ENCODE measurements at regions not wholly inside any gene's neighbourhood (a gene's known extent, or its start where the extent isn't known, plus 50 kb on each side); places are given as distances from the start of the nearest gene placed in this dataset.

DNA sequence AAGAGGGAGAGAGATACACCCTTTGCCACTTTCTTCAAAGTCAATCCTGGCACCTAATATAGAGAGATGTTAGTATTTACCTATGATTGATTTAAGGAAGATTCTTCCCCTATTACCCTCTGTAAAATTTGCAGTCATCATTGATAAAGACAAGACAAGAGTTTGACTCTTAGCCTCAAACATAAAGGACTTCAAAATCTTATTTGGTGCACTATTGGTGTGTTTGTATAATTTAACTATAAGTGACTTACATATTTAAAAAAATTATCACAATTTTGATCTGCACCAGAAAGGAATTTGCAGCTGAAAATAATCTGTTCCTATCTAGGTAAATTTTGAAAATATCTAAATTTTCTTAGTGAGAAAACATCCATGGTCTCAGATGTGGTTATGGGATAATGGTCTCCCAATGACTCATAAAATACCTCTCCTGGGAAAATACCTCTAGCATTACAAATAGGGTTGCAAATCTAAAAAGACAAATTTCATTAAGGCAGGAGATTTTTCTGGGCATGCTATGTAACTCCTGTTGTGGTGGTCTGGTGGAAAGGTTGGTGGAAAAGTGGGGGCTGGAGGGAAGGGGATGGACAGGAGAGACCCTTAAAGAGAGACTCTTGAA is 173.6 kb upstream of the MED14 start:
- H3K27ac ChIP-seq (ENCODE audit: low read depth, low read length) = peak overlapping the region; percentile 64
- peak; percentile 21 for DNase-seq (ENCODE audit: insufficient read length, low spot score, missing footprints)
- peak overlapping the region; percentile 37 for H3K4me2 ChIP-seq (ENCODE audit: insufficient read depth, low read length)

DNA sequence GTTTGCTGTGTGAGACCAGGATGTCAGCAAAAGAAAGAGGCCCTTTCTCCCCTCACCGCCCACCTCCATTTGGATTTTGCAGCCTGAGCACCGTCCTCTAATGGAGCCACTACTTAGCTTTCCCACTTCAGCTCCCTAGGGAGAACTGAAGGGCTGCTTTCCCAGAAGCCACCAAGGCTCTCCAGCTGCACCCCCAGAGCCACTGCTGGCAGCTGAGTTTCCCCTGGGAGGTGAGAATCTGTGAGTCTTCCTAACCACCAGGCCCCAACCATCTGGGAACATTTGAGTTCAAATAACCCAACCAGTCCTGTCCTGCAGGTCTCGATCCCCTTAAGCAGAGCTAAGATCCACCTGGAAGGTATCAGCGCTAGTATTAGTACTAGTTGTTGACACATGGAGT is 173.1 kb upstream of the USP9X start:
- no peak for DNase-seq (ENCODE audit: insufficient read length, low spot score, missing footprints)
- Histone ChIP-seq H2AFZ (ENCODE audit: low read length) (peak overlapping the region; percentile 20), H3K36me3 (ENCODE audit: insufficient read depth, low read length) (no peaks in the 10 kb centered on the region), H4K20me1 (ENCODE audit: insufficient read depth, low read length) (no peaks in the 10 kb centered on the region), H3K4me3 (ENCODE audit: insufficient read depth, low read length) (no peak overlapping the region), H3K79me2 (ENCODE audit: insufficient read depth, low read length) (no peaks in the 10 kb centered on the region), H3K9me3 (ENCODE audit: low read depth, low read length) (no peaks in the 10 kb centered on the region), H3K4me2 (ENCODE audit: insufficient read depth, low read length) (no peak overlapping the region), H3K4me1 (ENCODE audit: insufficient read depth, low read length) (peaks cover 17% of the 10 kb centered on the region), H3K27ac (ENCODE audit: low read depth, low read length) (no peak overlapping the region), H3K27me3 (ENCODE audit: insufficient read depth, low read length) (peaks cover 7% of the 10 kb centered on the region)
- TF ChIP-seq, protein P1, sequence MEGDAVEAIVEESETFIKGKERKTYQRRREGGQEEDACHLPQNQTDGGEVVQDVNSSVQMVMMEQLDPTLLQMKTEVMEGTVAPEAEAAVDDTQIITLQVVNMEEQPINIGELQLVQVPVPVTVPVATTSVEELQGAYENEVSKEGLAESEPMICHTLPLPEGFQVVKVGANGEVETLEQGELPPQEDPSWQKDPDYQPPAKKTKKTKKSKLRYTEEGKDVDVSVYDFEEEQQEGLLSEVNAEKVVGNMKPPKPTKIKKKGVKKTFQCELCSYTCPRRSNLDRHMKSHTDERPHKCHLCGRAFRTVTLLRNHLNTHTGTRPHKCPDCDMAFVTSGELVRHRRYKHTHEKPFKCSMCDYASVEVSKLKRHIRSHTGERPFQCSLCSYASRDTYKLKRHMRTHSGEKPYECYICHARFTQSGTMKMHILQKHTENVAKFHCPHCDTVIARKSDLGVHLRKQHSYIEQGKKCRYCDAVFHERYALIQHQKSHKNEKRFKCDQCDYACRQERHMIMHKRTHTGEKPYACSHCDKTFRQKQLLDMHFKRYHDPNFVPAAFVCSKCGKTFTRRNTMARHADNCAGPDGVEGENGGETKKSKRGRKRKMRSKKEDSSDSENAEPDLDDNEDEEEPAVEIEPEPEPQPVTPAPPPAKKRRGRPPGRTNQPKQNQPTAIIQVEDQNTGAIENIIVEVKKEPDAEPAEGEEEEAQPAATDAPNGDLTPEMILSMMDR (IDR thresholded peaks at IDR 0.05; ENCODE audit: extremely low read depth, low read depth, low read length) = no peak

More for the DNA sequence above, 173.6 kb upstream of the MED14 start:
- no peaks in the 10 kb centered on the region for H3K36me3 ChIP-seq (ENCODE audit: insufficient read depth, low read length)
- no peaks in the 10 kb centered on the region for H3K79me2 ChIP-seq (ENCODE audit: insufficient read depth, low read length)
- no peak overlapping the region for H3K4me3 ChIP-seq (ENCODE audit: insufficient read depth, low read length)
- no peak overlapping the region for H2AFZ ChIP-seq (ENCODE audit: low read length)
- no peaks in the 10 kb centered on the region for H4K20me1 ChIP-seq (ENCODE audit: insufficient read depth, low read length)
- H3K4me1 ChIP-seq (ENCODE audit: insufficient read depth, low read length) = peaks cover 17% of the 10 kb centered on the region
- H3K9me3 ChIP-seq (ENCODE audit: low read depth, low read length) = no peaks in the 10 kb centered on the region
- peaks cover 7% of the 10 kb centered on the region for H3K27me3 ChIP-seq (ENCODE audit: insufficient read depth, low read length)
- TF ChIP-seq, protein P1 (IDR thresholded peaks at IDR 0.05; ENCODE audit: extremely low read depth, low read depth, low read length) = no peak

DNA sequence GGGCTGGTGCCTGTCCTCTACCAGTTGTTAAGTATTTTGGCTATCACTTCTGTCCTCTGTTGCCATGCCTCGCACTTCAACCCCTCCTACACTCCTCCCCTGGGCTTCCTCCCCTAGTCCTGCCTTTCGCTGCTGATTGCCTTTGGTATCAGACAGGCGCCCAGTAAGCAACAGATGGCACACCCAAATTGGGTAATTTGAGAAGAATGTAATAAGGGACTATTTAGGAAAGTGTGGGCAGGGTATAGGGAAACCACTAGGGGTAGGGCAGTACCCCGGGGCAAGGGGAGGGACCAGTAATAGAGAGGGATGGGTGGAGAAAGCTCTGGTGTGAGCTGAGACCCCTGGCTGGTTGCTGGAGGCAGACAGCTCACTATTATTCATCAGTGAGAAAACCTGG is 172.7 kb upstream of the USP9X start:
- H4K20me1 ChIP-seq (ENCODE audit: insufficient read depth, low read length) = no peaks in the 10 kb centered on the region
- no peak overlapping the region for H3K27ac ChIP-seq (ENCODE audit: low read depth, low read length)
- H3K79me2 ChIP-seq (ENCODE audit: insufficient read depth, low read length) = no peaks in the 10 kb centered on the region
- peaks cover 9% of the 10 kb centered on the region for H3K27me3 ChIP-seq (ENCODE audit: insufficient read depth, low read length)
- DNase-seq (ENCODE audit: insufficient read length, low spot score, missing footprints) = peak; percentile 8
- H2AFZ ChIP-seq (ENCODE audit: low read length) = peak overlapping the region; percentile 20
- TF ChIP-seq, protein P1 (IDR thresholded peaks at IDR 0.05; ENCODE audit: extremely low read depth, low read depth, low read length) = no peak
- no peak overlapping the region for H3K4me3 ChIP-seq (ENCODE audit: insufficient read depth, low read length)
- H3K9me3 ChIP-seq (ENCODE audit: low read depth, low read length) = no peaks in the 10 kb centered on the region
- H3K36me3 ChIP-seq (ENCODE audit: insufficient read depth, low read length) = no peaks in the 10 kb centered on the region
- H3K4me2 ChIP-seq (ENCODE audit: insufficient read depth, low read length) = no peak overlapping the region
- peaks cover 17% of the 10 kb centered on the region for H3K4me1 ChIP-seq (ENCODE audit: insufficient read depth, low read length)

DNA sequence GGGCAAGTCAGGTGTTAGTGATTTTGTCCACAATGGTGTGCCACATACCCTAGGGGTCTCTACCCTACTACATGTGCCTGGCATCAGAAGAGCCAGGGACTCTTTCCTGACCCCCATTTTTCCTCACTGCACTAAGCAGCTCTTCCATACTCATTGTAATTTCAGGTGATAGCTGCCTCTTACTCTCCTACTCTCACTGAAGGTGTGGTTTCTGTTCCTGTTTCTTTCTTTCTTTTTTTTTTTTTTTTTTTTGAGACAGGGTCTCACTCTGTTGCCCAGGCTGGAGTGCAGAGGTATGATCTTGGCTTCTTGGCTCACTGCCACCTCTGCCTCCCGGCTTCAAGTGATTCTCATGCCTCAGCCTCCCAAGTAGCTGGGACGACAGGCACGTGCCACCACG is 164.9 kb upstream of the USP9X start:
- peaks cover 11% of the 10 kb centered on the region for H3K27me3 ChIP-seq (ENCODE audit: insufficient read depth, low read length)
- no peaks in the 10 kb centered on the region for H3K9me3 ChIP-seq (ENCODE audit: low read depth, low read length)
- no peak overlapping the region for H3K4me2 ChIP-seq (ENCODE audit: insufficient read depth, low read length)
- no peaks in the 10 kb centered on the region for H3K36me3 ChIP-seq (ENCODE audit: insufficient read depth, low read length)
- no peak for DNase-seq (ENCODE audit: insufficient read length, low spot score, missing footprints)
- no peaks in the 10 kb centered on the region for H3K79me2 ChIP-seq (ENCODE audit: insufficient read depth, low read length)
- H3K4me1 ChIP-seq (ENCODE audit: insufficient read depth, low read length) = no peaks in the 10 kb centered on the region
- H3K4me3 ChIP-seq (ENCODE audit: insufficient read depth, low read length) = no peak overlapping the region
- TF ChIP-seq, protein P1 (IDR thresholded peaks at IDR 0.05; ENCODE audit: extremely low read depth, low read depth, low read length) = no peak
- H2AFZ ChIP-seq (ENCODE audit: low read length) = no peak overlapping the region
- no peak overlapping the region for H3K27ac ChIP-seq (ENCODE audit: low read depth, low read length)
- H4K20me1 ChIP-seq (ENCODE audit: insufficient read depth, low read length) = no peaks in the 10 kb centered on the region
